Spleen (tissue), 11 donors: ENCODE measurements at regions not wholly inside any gene's neighbourhood (a gene's known extent, or its start where the extent isn't known, plus 50 kb on each side); places are given as distances from the start of the nearest gene placed in this dataset.

ENCODE experiments used
- DNase-seq: peaks from one replicate; pipeline ENCODE4 v3.0.0-alpha.2; 2020
- H3K27ac ChIP-seq, 8 donors: fragments of 200-600 bp; sonication (generic) in 7 of 8; 1 replicate in 4 of 8; 2 replicates in 4 of 8; pipeline versions ENCODE4 v1.5.0 to v1.8.0; 2016 to 2021; ENCODE audit warnings: inconsistent platforms in 4 of 8, mild to moderate bottlenecking in 4 of 8, moderate library complexity in 1 of 8
- H3K27me3 ChIP-seq, 7 donors: fragments of 200-600 bp; sonication (generic) in 6 of 7; replicated peaks in 1 of 7; 1 replicate in 4 of 7; 2 replicates in 3 of 7; pipeline versions ENCODE4 v1.5.0 to v1.8.0; 2016 to 2021; ENCODE audit warnings: inconsistent platforms in 3 of 7, mild to moderate bottlenecking in 1 of 7
- H3K36me3 ChIP-seq, 6 donors: fragments of 200-600 bp; sonication (generic) in 5 of 6; 1 replicate in 4 of 6; 2 replicates in 2 of 6; pipeline versions ENCODE4 v1.5.0 to v1.8.0; 2016 to 2021; ENCODE audit warnings: inconsistent platforms in 2 of 6
- H3K4me1 ChIP-seq, 6 donors: fragments of 200-600 bp; sonication (generic) in 5 of 6; 1 replicate in 3 of 6; 2 replicates in 3 of 6; pipeline versions ENCODE4 v1.5.0 to v1.8.0; 2016 to 2021; ENCODE audit warnings: inconsistent platforms in 3 of 6
- H3K4me3 ChIP-seq, 8 donors: fragments of 200-600 bp; sonication (generic) in 7 of 8; 1 replicate in 4 of 8; 2 replicates in 4 of 8; pipeline versions ENCODE4 v1.5.0 to v1.8.0; 2016 to 2021; ENCODE audit warnings: inconsistent platforms in 4 of 8, mild to moderate bottlenecking in 4 of 8, moderate library complexity in 2 of 8
- H3K9me3 ChIP-seq, 8 donors: fragments of 200-600 bp; sonication (generic) in 7 of 8; 1 replicate in 4 of 8; 2 replicates in 4 of 8; pipeline versions ENCODE4 v1.5.0 to v1.8.0; 2016 to 2021; ENCODE audit warnings: inconsistent platforms in 4 of 8
- CTCF ChIP-seq, 11 experiments: fragments of 200-600 bp in 7 of 11; fragments of 450-650 bp in 4 of 11; sonication (generic) in 4 of 11; IDR thresholded peaks in 8 of 11; conservative IDR thresholded peaks in 3 of 11; 1 replicate in 7 of 11; 2 replicates in 4 of 11; pipeline versions ENCODE4 v1.4.0 to v1.8.0; 2016 to 2021; ENCODE audit warnings: antibody characterized with exemption in 11 of 11, inconsistent platforms in 4 of 11, mild to moderate bottlenecking in 1 of 11
- POLR2A ChIP-seq, 3 donors: fragments of 450-650 bp; IDR thresholded peaks; one replicate each; pipeline ENCODE4 v1.5.1; 2017; ENCODE audit warnings: antibody characterized with exemption in 3 of 3, mild to moderate bottlenecking in 1 of 3
- POLR2AphosphoS5 ChIP-seq, 3 donors: sonication (generic); formaldehyde crosslinking; IDR thresholded peaks; one replicate each; pipeline ENCODE4 v1.5.1; 2017; ENCODE audit warnings: antibody characterized with exemption in 3 of 3
- WGBS, 5 donors: extraction: QIAGEN DNeasy Blood & Tissue Kit in 3 of 5; methylation state at CpG; one replicate each; pipeline versions ENCODE4 v1.1.5 to v1.1.7; 2013 to 2018; 5-methylcytosine and 5-hydroxymethylcytosine counted together
- intact Hi-C: fragments of 100-400 bp; cut with DNase I; formaldehyde crosslinking; loops from one replicate; pipeline ENCODE4 v1.15.0; 2023; ENCODE audit warnings: low total_unique reads
- donor health status: healthy with polysubstance abuse.
- donor health status: DM: no; HTN: no; CAD: no; lungs with moderate emphysema.
- donor health status: DM: no; HTN: no; CAD: no.
- donor health status: Bipolar disorder and iron deficiency.
- donor health status: healthy.
- donor health status: DM: no; HTN: no; CAD: no.
- donor health status: DM: yes; HTN: yes; CAD: no.

- no peak overlapping the region for H3K4me3 ChIP-seq
- no peak overlapping the region for H3K27ac ChIP-seq
- intact Hi-C loops, result no loop called here
- peaks cover 0 to 4% (median 0%) of the 10 kb centered on the region in 8 donors for H3K9me3 ChIP-seq
- 63 to 74% (median 72%) methylated on average over 6 of the region's 6 CpGs for WGBS, 5 donors
- no peak for TF ChIP-seq CTCF (IDR thresholded peaks at IDR 0.05 in 8 of 11, conservative IDR thresholded peaks at IDR 0.05 in 3 of 11)
- no peak for TF ChIP-seq POLR2AphosphoS5 (IDR thresholded peaks at IDR 0.05)
- no peak for TF ChIP-seq POLR2A (IDR thresholded peaks at IDR 0.05)
- DNase-seq, result no peak
- no peaks in the 10 kb centered on the region for H3K4me1 ChIP-seq
- no peaks in the 10 kb centered on the region for H3K36me3 ChIP-seq
- H3K27me3 ChIP-seq, result no peaks in the 10 kb centered on the region
Measured at GRCh38 chr5:5066276-5067186, 73.6 kb upstream of the ADAMTS16 start.

GRCh38 chr5:5069851-5070250, 70.3 kb upstream of the ADAMTS16 start:
- Histone ChIP-seq H3K27me3 (no peaks in the 10 kb centered on the region), H3K4me3 (no peak overlapping the region)
- intact Hi-C loops, result no loop called here

GRCh38 chr5:5071554-5071953, 68.6 kb upstream of the ADAMTS16 start:
- Histone ChIP-seq H3K9me3 (peaks cover 0 to 4% (median 0%) of the 10 kb centered on the region in 8 donors), H3K27me3 (no peaks in the 10 kb centered on the region), H3K36me3 (no peaks in the 10 kb centered on the region), H3K4me1 (no peaks in the 10 kb centered on the region), H3K4me3 (no peak overlapping the region), H3K27ac (no peak overlapping the region)
- no peak for TF ChIP-seq CTCF (IDR thresholded peaks at IDR 0.05 in 8 of 11, conservative IDR thresholded peaks at IDR 0.05 in 3 of 11)
- TF ChIP-seq POLR2AphosphoS5 (IDR thresholded peaks at IDR 0.05), result no peak
- no peak for TF ChIP-seq POLR2A (IDR thresholded peaks at IDR 0.05)
- intact Hi-C loops, result no loop called here
- WGBS, 5 donors, result 68 to 79% (median 73%) methylated on average over 5 of the region's 5 CpGs
- DNase-seq, result no peak

More at GRCh38 chr5:5069851-5070250, 70.3 kb upstream of the ADAMTS16 start:
- Histone ChIP-seq H3K27ac (no peak overlapping the region), H3K9me3 (peaks cover 0 to 4% (median 0%) of the 10 kb centered on the region in 8 donors), H3K36me3 (no peaks in the 10 kb centered on the region), H3K4me1 (no peaks in the 10 kb centered on the region)
- no peak for DNase-seq
- TF ChIP-seq POLR2AphosphoS5 (IDR thresholded peaks at IDR 0.05) (no peak), POLR2A (IDR thresholded peaks at IDR 0.05) (no peak), CTCF (IDR thresholded peaks at IDR 0.05 in 8 of 11, conservative IDR thresholded peaks at IDR 0.05 in 3 of 11) (no peak)
- 70 to 82% (median 76%) methylated on average over 5 of the region's 5 CpGs for WGBS, 5 donors

- TF ChIP-seq CTCF (IDR thresholded peaks at IDR 0.05 in 8 of 11, conservative IDR thresholded peaks at IDR 0.05 in 3 of 11) (no peak), POLR2AphosphoS5 (IDR thresholded peaks at IDR 0.05) (no peak)
- 42 to 61% (median 51%) methylated on average over 1 of the region's 1 CpG for WGBS, 5 donors
- H3K4me3 ChIP-seq, result no peak overlapping the region
Measured at GRCh38 chr5:5077236-5077635, 62.9 kb upstream of the ADAMTS16 start.

More at GRCh38 chr5:5077236-5077635, 62.9 kb upstream of the ADAMTS16 start:
- DNase-seq, result no peak
- intact Hi-C loops, result no loop called here
- H3K9me3 ChIP-seq, result no peaks in the 10 kb centered on the region
- no peaks in the 10 kb centered on the region for H3K4me1 ChIP-seq
- H3K36me3 ChIP-seq, result no peaks in the 10 kb centered on the region
- no peak overlapping the region for H3K27ac ChIP-seq
- H3K27me3 ChIP-seq, result no peaks in the 10 kb centered on the region
